SK-N-SH (cell line): ENCODE measurements at regions not wholly inside any gene's neighbourhood (a gene's known extent, or its start where the extent isn't known, plus 50 kb on each side); places are given as distances from the start of the nearest gene placed in this dataset.

ENCODE experiments used
- CTCF ChIA-PET: fragments of 300-600, 350-600 bp; formaldehyde crosslinking; extraction: SDS; loops from one replicate; lab custom pipeline; 2021; lab: Yijun Ruan, JAX
- POLR2A ChIA-PET: fragments of 350-600 bp; sonication (Branson Sonifier 250); formaldehyde crosslinking; extraction: SDS; loops from one replicate; lab custom pipeline; 2020; ENCODE audit warnings: antibody characterized with exemption, inconsistent platforms; lab: Yijun Ruan, JAX
- DNase-seq: peaks from one replicate; pipeline ENCODE4 v3.0.0; 2012
- H2AFZ ChIP-seq: fragments of 200-600 bp; sonication (generic); 2 replicates; pipeline ENCODE4 v1.8.1; 2016; ENCODE audit warnings: antibody characterized with exemption, mild to moderate bottlenecking, low read depth
- H3F3A ChIP-seq: fragments of 200-600 bp; sonication (generic); replicated peaks from 2 replicates; pipeline ENCODE3; 2016; ENCODE audit warnings: antibody characterized with exemption, mild to moderate bottlenecking; ENCODE audit not compliant: insufficient read depth
- H3K27ac ChIP-seq, 2 experiments: fragments of 200-500 bp in 1 of 2; fragments of 200-600 bp in 1 of 2; sonication (Bioruptor generic) in 1 of 2; sonication (generic), shearing (Covaris generic) in 1 of 2; 2 replicates each; pipeline versions ENCODE4 v1.5.1 to v1.6.1; 2014 to 2016; ENCODE audit warnings: low read depth in 2 of 2, inconsistent platforms in 1 of 2, low read length in 1 of 2, mild to moderate bottlenecking in 1 of 2, mixed read lengths in 1 of 2
- H3K27me3 ChIP-seq: fragments of 200-600 bp; sonication (generic), shearing (Covaris generic); 2 replicates; pipeline ENCODE4 v1.6.1; 2016; ENCODE audit warnings: mixed run types; ENCODE audit not compliant: insufficient read depth
- H3K36me3 ChIP-seq, 2 experiments: fragments of 200-500 bp in 1 of 2; fragments of 200-600 bp in 1 of 2; sonication (Bioruptor generic) in 1 of 2; sonication (generic) in 1 of 2; replicated peaks in 1 of 2; 2 replicates each; pipeline versions ENCODE3 to v1.5.1; 2014 to 2016; ENCODE audit warnings: low read length in 1 of 2, mild to moderate bottlenecking in 1 of 2; ENCODE audit not compliant: insufficient read depth in 2 of 2, control insufficient read depth in 1 of 2
- H3K4me1 ChIP-seq, 2 experiments: fragments of 200-500 bp in 1 of 2; fragments of 200-600 bp in 1 of 2; sonication (Bioruptor generic) in 1 of 2; sonication (generic), shearing (Covaris generic) in 1 of 2; 2 replicates each; pipeline versions ENCODE4 v1.5.1 to v1.6.1; 2014 to 2016; ENCODE audit warnings: low read depth in 1 of 2, low read length in 1 of 2, mixed run types in 1 of 2; ENCODE audit not compliant: insufficient read depth in 2 of 2, control insufficient read depth in 1 of 2
- H3K4me2 ChIP-seq: fragments of 200-600 bp; sonication (generic), shearing (Covaris generic); 2 replicates; pipeline ENCODE4 v1.6.1; 2017; ENCODE audit warnings: mixed run types
- H3K4me3 ChIP-seq, 2 experiments: fragments of 200-500 bp in 1 of 2; fragments of 200-600 bp in 1 of 2; sonication (Bioruptor generic) in 1 of 2; sonication (generic), shearing (Covaris generic) in 1 of 2; 2 replicates each; pipeline versions ENCODE4 v1.5.1 to v1.8.1; 2014 to 2016; ENCODE audit warnings: low read depth in 2 of 2, inconsistent platforms in 1 of 2, low read length in 1 of 2, mild to moderate bottlenecking in 1 of 2, mixed read lengths in 1 of 2, moderate library complexity in 1 of 2
- H3K79me2 ChIP-seq: fragments of 200-600 bp; sonication (generic); 2 replicates; pipeline ENCODE4 v1.8.1; 2017; ENCODE audit warnings: mild to moderate bottlenecking; ENCODE audit not compliant: insufficient read depth
- H3K9ac ChIP-seq: fragments of 200-600 bp; sonication (generic); 2 replicates; pipeline ENCODE4 v1.6.1; 2017; ENCODE audit warnings: mixed run types
- H3K9me2 ChIP-seq: fragments of 200-600 bp; sonication (generic); 2 replicates; pipeline ENCODE4 v1.6.1; 2017; ENCODE audit warnings: mixed run types
- H3K9me3 ChIP-seq: fragments of 200-600 bp; sonication (generic); 2 replicates; pipeline ENCODE4 v1.6.1; 2017; ENCODE audit warnings: mixed run types, mild to moderate bottlenecking, moderate library complexity
- H4K20me1 ChIP-seq: fragments of 200-600 bp; sonication (generic); 2 replicates; pipeline ENCODE4 v1.6.1; 2017; ENCODE audit warnings: mild to moderate bottlenecking, mixed run types; ENCODE audit not compliant: insufficient read depth
- ELF1 ChIP-seq: IDR thresholded peaks from 2 replicates; pipeline ENCODE4 v1.4.0; 2012
- EP300 ChIP-seq, 2 experiments: IDR thresholded peaks; 2 replicates each; pipeline versions ENCODE4 v1.4.0 to v1.6.1; 2012; ENCODE audit warnings: borderline replicate concordance in 1 of 2, low read depth in 1 of 2, low read length in 1 of 2
- FOXM1 ChIP-seq: IDR thresholded peaks from 2 replicates; pipeline ENCODE4 v1.4.0; 2012; ENCODE audit warnings: low read depth, mild to moderate bottlenecking
- JUND ChIP-seq: IDR thresholded peaks from 2 replicates; pipeline ENCODE4 v1.4.0; 2012
- MXI1 ChIP-seq: IDR thresholded peaks from 2 replicates; pipeline ENCODE4 v1.6.1; 2012; ENCODE audit warnings: mild to moderate bottlenecking, low read depth, low read length, improper control_type of control experiment
- NFIC ChIP-seq: IDR thresholded peaks from 2 replicates; pipeline ENCODE4 v1.4.0; 2012; ENCODE audit warnings: borderline replicate concordance
- NRF1 ChIP-seq: IDR thresholded peaks from 2 replicates; pipeline ENCODE4 v1.6.1; 2012; ENCODE audit warnings: low read depth, mild to moderate bottlenecking, low read length
- POLR2AphosphoS5 ChIP-seq: IDR thresholded peaks from 2 replicates; pipeline ENCODE4 v1.6.1; 2012; ENCODE audit warnings: low read depth, low read length
- RCOR1 ChIP-seq: fragments of 150-350 bp; IDR thresholded peaks from 2 replicates; pipeline ENCODE4 v1.6.1; 2017; ENCODE audit warnings: antibody characterized with exemption, low read length
- RXRA ChIP-seq: IDR thresholded peaks from 2 replicates; pipeline ENCODE4 v1.4.0; 2012; ENCODE audit warnings: low read depth, mild to moderate bottlenecking, borderline replicate concordance
- TAF1 ChIP-seq: IDR thresholded peaks from 2 replicates; pipeline ENCODE4 v1.6.1; 2012; ENCODE audit warnings: low read depth, mild to moderate bottlenecking, low read length, moderate library complexity, borderline replicate concordance
- WGBS: methylation state at CpG from one replicate; pipeline ENCODE4 v1.1.6; 2017; ENCODE audit warnings: low lambda C conversion rate; 5-methylcytosine and 5-hydroxymethylcytosine counted together
- TF ChIP-seq, protein P1 (sequence below): fragments of 150-350 bp; IDR thresholded peaks from 2 replicates; pipeline ENCODE4 v1.6.1; 2017; ENCODE audit warnings: antibody characterized with exemption, low read length, low read depth, borderline replicate concordance
- TF ChIP-seq, protein P2 (sequence below): IDR thresholded peaks from 2 replicates; pipeline ENCODE4 v1.6.1; 2012; ENCODE audit warnings: mild to moderate bottlenecking, low read depth, low read length, moderate library complexity
- TF ChIP-seq, protein P3 (sequence below): IDR thresholded peaks from 2 replicates; pipeline ENCODE4; 2012

GRCh38 chr4:103372002-103372558 is 173.9 kb upstream of the CENPE start:
- H3K9me2 ChIP-seq, result no peaks in the 10 kb centered on the region

DNA sequence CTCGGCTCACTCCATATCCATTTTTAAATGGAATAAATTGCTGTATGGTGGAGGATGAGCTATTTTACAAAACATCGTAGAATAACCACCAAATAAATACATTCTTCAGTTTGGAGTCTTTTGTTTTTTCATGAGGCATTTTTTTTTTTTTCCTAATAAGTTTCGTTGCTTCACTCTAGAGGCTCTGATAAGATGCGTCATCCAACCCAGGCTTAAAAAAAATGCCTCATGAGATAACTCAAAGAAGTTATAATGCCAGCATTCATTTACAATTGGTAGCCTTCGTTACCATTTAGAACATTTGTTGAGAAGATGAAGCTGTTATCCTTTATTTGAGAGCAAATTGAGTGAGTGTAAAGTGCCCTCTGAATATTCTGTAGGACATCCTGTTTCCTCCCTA is 172.2 kb upstream of the CENPE start:
- Histone ChIP-seq H3K27me3 (no peaks in the 10 kb centered on the region), H3K4me3 (no peak overlapping the region), H3K79me2 (no peaks in the 10 kb centered on the region), H4K20me1 (no peaks in the 10 kb centered on the region), H3F3A (peaks cover 19% of the 10 kb centered on the region), H2AFZ (no peak overlapping the region), H3K9me3 (no peaks in the 10 kb centered on the region), H3K27ac (no peak overlapping the region), H3K9me2 (no peaks in the 10 kb centered on the region), H3K9ac (no peak overlapping the region), H3K4me1 (peaks cover 0 to 10% of the 10 kb centered on the region in 2 experiments; a peak in 1 of 4 replicates), H3K4me2 (no peak overlapping the region), H3K36me3 (no peaks in the 10 kb centered on the region)
- TF ChIP-seq TAF1 (no peak), EP300 (IDR thresholded peaks at IDR 0.05; ENCODE audit: borderline replicate concordance in 1 of 2, low read depth in 1 of 2, low read length in 1 of 2) (no peak), RXRA (no peak), NRF1 (no peak), RCOR1 (no peak), JUND (no peak), POLR2AphosphoS5 (no peak), FOXM1 (no peak), NFIC (no peak), ELF1 (no peak), MXI1 (no peak)
- TF ChIP-seq, protein P1, sequence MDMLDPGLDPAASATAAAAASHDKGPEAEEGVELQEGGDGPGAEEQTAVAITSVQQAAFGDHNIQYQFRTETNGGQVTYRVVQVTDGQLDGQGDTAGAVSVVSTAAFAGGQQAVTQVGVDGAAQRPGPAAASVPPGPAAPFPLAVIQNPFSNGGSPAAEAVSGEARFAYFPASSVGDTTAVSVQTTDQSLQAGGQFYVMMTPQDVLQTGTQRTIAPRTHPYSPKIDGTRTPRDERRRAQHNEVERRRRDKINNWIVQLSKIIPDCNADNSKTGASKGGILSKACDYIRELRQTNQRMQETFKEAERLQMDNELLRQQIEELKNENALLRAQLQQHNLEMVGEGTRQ, result no peak
- TF ChIP-seq, protein P2, sequence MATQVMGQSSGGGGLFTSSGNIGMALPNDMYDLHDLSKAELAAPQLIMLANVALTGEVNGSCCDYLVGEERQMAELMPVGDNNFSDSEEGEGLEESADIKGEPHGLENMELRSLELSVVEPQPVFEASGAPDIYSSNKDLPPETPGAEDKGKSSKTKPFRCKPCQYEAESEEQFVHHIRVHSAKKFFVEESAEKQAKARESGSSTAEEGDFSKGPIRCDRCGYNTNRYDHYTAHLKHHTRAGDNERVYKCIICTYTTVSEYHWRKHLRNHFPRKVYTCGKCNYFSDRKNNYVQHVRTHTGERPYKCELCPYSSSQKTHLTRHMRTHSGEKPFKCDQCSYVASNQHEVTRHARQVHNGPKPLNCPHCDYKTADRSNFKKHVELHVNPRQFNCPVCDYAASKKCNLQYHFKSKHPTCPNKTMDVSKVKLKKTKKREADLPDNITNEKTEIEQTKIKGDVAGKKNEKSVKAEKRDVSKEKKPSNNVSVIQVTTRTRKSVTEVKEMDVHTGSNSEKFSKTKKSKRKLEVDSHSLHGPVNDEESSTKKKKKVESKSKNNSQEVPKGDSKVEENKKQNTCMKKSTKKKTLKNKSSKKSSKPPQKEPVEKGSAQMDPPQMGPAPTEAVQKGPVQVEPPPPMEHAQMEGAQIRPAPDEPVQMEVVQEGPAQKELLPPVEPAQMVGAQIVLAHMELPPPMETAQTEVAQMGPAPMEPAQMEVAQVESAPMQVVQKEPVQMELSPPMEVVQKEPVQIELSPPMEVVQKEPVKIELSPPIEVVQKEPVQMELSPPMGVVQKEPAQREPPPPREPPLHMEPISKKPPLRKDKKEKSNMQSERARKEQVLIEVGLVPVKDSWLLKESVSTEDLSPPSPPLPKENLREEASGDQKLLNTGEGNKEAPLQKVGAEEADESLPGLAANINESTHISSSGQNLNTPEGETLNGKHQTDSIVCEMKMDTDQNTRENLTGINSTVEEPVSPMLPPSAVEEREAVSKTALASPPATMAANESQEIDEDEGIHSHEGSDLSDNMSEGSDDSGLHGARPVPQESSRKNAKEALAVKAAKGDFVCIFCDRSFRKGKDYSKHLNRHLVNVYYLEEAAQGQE, result no peak
- TF ChIP-seq, protein P3, sequence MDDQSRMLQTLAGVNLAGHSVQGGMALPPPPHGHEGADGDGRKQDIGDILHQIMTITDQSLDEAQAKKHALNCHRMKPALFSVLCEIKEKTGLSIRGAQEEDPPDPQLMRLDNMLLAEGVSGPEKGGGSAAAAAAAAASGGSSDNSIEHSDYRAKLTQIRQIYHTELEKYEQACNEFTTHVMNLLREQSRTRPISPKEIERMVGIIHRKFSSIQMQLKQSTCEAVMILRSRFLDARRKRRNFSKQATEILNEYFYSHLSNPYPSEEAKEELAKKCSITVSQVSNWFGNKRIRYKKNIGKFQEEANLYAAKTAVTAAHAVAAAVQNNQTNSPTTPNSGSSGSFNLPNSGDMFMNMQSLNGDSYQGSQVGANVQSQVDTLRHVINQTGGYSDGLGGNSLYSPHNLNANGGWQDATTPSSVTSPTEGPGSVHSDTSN, result no peak
- POLR2A ChIA-PET, result no interaction called here
- WGBS, result 46% methylated on average over 5 of the region's 5 CpGs
- no peak for DNase-seq
- CTCF ChIA-PET, result no interaction called here

More at GRCh38 chr4:103372002-103372558, 173.9 kb upstream of the CENPE start:
- WGBS, result 20% methylated on average over 6 of the region's 6 CpGs
- no peaks in the 10 kb centered on the region for H4K20me1 ChIP-seq
- H3K4me3 ChIP-seq, result peak overlapping the region in 1 of 2 experiments; percentile 47; a peak in 1 of 4 replicates
- H2AFZ ChIP-seq, result peak overlapping the region; percentile 96
- H3K4me1 ChIP-seq, result peaks cover 0 to 10% of the 10 kb centered on the region in 2 experiments; a peak in 1 of 4 replicates
- CTCF ChIA-PET, result no interaction called here
- no peaks in the 10 kb centered on the region for H3K36me3 ChIP-seq
- H3K27me3 ChIP-seq, result no peaks in the 10 kb centered on the region
- H3K79me2 ChIP-seq, result no peaks in the 10 kb centered on the region
- peaks cover 25% of the 10 kb centered on the region for H3F3A ChIP-seq
- peak overlapping the region in 1 of 2 experiments; percentile 75; a peak in 2 of 4 replicates for H3K27ac ChIP-seq
- peak overlapping the region; percentile 41; the same call in 1 of the 2 replicates for H3K9ac ChIP-seq
- no peaks in the 10 kb centered on the region for H3K9me3 ChIP-seq
- TF ChIP-seq, protein P2, result no peak
- peak; percentile 7; the same call in 1 of the 2 replicates for TF ChIP-seq JUND
- TF ChIP-seq, all 33 proteins: peak for 1
- no peak for DNase-seq
- H3K4me2 ChIP-seq, result peak overlapping the region; percentile 73
- POLR2A ChIA-PET, result no interaction called here
